Calu3 (cell line): ENCODE measurements at regions not wholly inside any gene's neighbourhood (a gene's known extent, or its start where the extent isn't known, plus 50 kb on each side); places are given as distances from the start of the nearest gene placed in this dataset.

Source experiments
- BruUV-seq: library from RNA; stranded (reverse); fragments of 400-500 nt; replicated peaks from 2 replicates; lab custom pipeline; 2021; lab: Mats Ljungman, UMichigan
- CTCF ChIA-PET: fragments of 300-600 bp; sonication (Branson Sonifier 250); formaldehyde crosslinking; loops from one replicate; lab custom pipeline; 2022; ENCODE audit warnings: antibody characterized with exemption; lab: Charles Lee
- DNase-seq: peaks from one replicate; pipeline ENCODE4 v3.0.0; 2022
- H3K27ac Mint-ChIP-seq: one replicate; pipeline ENCODE4 v1.8.0; 2022; ENCODE audit warnings: mixed read lengths; ENCODE audit not compliant: unreplicated experiment
- H3K27me3 Mint-ChIP-seq: one replicate; pipeline ENCODE4 v1.8.0; 2022; ENCODE audit warnings: mixed read lengths; ENCODE audit not compliant: unreplicated experiment
- H3K36me3 Mint-ChIP-seq: one replicate; pipeline ENCODE4 v1.8.0; 2022; ENCODE audit warnings: mild to moderate bottlenecking, moderate library complexity, mixed read lengths; ENCODE audit not compliant: insufficient read depth, unreplicated experiment
- H3K4me1 Mint-ChIP-seq: one replicate; pipeline ENCODE4 v1.8.0; 2022; ENCODE audit warnings: mild to moderate bottlenecking, low read depth, mixed read lengths; ENCODE audit not compliant: unreplicated experiment
- H3K4me3 Mint-ChIP-seq: one replicate; pipeline ENCODE4 v1.8.0; 2022; ENCODE audit warnings: mild to moderate bottlenecking, low read depth, moderate library complexity, mixed read lengths; ENCODE audit not compliant: unreplicated experiment
- H3K9me3 Mint-ChIP-seq: one replicate; pipeline ENCODE4 v1.8.0; 2022; ENCODE audit warnings: low read depth, mixed read lengths; ENCODE audit not compliant: unreplicated experiment
- intact Hi-C: fragments of 100-400 bp; cut with micrococcal nuclease; formaldehyde crosslinking; loops from one replicate; pipeline ENCODE4 v1.10.0; 2022; ENCODE audit not compliant: unreplicated experiment
- TF ChIP-seq, protein P1 (sequence below): fragments of 200-600 bp; IDR thresholded peaks from one replicate; pipeline ENCODE4 v1.8.0; 2022; ENCODE audit warnings: antibody characterized with exemption; ENCODE audit not compliant: unreplicated experiment

DNA sequence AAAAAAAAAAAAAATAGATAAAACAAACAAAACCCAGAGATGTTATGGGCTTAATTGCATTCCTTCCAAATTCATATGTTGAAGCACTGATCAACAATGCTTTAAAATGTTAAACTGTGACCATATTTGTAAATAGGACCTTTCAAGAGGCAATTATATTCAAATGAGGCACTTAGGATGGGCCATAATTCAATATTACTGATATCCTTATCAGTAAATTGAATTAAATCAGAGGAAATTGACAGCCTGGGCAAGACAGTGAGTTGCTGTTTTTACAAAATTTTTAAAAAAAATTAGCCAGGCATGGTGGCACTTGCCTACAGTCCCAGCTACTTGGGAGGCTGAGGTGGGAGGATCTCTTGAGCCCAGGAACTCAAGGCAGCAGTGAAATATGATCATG, 364.1 kb downstream of the GJA1 start:
- intact Hi-C loops = no loop called here
- no peak overlapping the region for H3K4me3 Mint-ChIP-seq
- H3K27me3 Mint-ChIP-seq = no peaks in the 10 kb centered on the region
- CTCF ChIA-PET = no interaction called here
- no peak overlapping the region for H3K27ac Mint-ChIP-seq
- TF ChIP-seq, protein P1, sequence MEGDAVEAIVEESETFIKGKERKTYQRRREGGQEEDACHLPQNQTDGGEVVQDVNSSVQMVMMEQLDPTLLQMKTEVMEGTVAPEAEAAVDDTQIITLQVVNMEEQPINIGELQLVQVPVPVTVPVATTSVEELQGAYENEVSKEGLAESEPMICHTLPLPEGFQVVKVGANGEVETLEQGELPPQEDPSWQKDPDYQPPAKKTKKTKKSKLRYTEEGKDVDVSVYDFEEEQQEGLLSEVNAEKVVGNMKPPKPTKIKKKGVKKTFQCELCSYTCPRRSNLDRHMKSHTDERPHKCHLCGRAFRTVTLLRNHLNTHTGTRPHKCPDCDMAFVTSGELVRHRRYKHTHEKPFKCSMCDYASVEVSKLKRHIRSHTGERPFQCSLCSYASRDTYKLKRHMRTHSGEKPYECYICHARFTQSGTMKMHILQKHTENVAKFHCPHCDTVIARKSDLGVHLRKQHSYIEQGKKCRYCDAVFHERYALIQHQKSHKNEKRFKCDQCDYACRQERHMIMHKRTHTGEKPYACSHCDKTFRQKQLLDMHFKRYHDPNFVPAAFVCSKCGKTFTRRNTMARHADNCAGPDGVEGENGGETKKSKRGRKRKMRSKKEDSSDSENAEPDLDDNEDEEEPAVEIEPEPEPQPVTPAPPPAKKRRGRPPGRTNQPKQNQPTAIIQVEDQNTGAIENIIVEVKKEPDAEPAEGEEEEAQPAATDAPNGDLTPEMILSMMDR = no peak
- no TSS peak for BruUV-seq
- H3K4me1 Mint-ChIP-seq = peaks cover 8% of the 10 kb centered on the region
- peaks cover 14% of the 10 kb centered on the region for H3K9me3 Mint-ChIP-seq
- no peaks in the 10 kb centered on the region for H3K36me3 Mint-ChIP-seq
- no peak for DNase-seq

DNA sequence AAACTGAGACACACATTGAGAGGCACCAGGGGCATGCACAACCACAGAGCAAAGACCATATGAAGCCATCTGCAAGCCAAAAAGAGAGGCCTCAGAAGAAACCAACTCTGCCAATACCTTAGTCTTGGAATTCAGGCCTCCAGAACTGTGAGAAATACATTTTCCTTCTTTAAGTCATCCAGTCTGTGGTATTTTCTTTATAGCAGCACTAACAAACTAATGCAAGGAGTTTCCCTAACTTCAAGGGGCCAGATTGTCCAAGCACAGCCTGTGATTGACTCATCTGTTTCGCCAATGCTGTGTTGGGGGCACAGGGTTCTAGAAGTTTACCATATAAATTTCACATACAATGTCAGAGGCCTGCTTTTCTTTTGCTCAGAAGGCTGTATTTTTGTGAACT, 364.6 kb downstream of the GJA1 start:
- CTCF ChIA-PET = no interaction called here
- H3K4me1 Mint-ChIP-seq = peaks cover 8% of the 10 kb centered on the region
- intact Hi-C loops = no loop called here
- BruUV-seq = no TSS peak
- no peak for DNase-seq
- H3K27me3 Mint-ChIP-seq = no peaks in the 10 kb centered on the region
- no peak overlapping the region for H3K27ac Mint-ChIP-seq
- no peak overlapping the region for H3K4me3 Mint-ChIP-seq
- H3K36me3 Mint-ChIP-seq = no peaks in the 10 kb centered on the region
- TF ChIP-seq, protein P1 = no peak
- H3K9me3 Mint-ChIP-seq = peaks cover 14% of the 10 kb centered on the region

DNA sequence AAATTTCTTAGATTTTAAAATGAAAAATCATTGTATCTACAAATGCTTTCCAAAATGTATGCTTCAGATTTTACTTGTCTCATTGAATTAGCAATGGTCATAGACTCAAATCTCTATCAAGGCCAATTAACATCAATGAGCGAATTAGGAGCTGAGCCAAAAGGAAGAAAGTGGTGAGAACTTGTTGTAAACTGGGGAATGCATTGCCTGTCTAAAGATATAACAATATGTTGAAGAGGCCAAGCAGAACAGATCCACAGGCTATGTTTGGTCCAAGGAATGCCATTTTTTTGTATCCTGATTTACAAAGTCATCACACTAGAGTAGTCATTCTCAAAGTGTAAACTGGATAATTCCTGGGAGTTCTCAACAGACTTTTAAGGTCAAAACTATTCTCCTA, 370.7 kb downstream of the GJA1 start:
- Mint-ChIP-seq H3K36me3 (no peaks in the 10 kb centered on the region), H3K9me3 (peaks cover 9% of the 10 kb centered on the region), H3K4me1 (no peaks in the 10 kb centered on the region), H3K27me3 (no peaks in the 10 kb centered on the region), H3K4me3 (no peak overlapping the region), H3K27ac (no peak overlapping the region)
- TF ChIP-seq, protein P1 = no peak
- CTCF ChIA-PET = interaction anchor here (0.6 kb wide), 1 partner anchor 205 kb away, joined by 3 read pairs; no protein-coding TSS in a partner anchor
- DNase-seq = no peak
- no TSS peak for BruUV-seq
- intact Hi-C loops = no loop called here

DNA sequence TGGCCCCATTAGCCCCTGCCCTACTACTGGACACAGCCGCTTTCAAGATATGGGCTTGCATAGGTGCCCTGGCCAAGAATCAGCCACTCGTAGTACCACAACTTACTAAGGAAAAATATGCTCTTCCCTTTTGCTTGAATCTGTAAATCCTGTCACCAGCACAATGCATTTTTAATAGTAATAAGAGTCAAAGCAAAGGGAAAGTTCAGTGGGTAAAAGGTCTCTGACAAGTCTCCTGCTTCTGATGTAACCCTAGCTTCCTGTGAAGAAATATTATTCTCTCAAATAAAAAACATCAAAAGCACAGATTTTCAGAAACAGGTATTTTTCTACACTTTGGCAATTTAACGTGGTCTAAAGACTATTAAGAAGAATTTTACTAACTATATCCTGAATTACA, 373.8 kb downstream of the GJA1 start:
- CTCF ChIA-PET = interaction anchor here (0.6 kb wide), 1 partner anchor 37 kb away, joined by 3 read pairs; no protein-coding TSS in a partner anchor
- no peak for DNase-seq
- no peaks in the 10 kb centered on the region for H3K36me3 Mint-ChIP-seq
- no peak overlapping the region for H3K4me3 Mint-ChIP-seq
- no peaks in the 10 kb centered on the region for H3K27me3 Mint-ChIP-seq
- H3K9me3 Mint-ChIP-seq = no peaks in the 10 kb centered on the region
- TF ChIP-seq, protein P1 = no peak
- no TSS peak for BruUV-seq
- H3K4me1 Mint-ChIP-seq = no peaks in the 10 kb centered on the region
- intact Hi-C loops = no loop called here
- no peak overlapping the region for H3K27ac Mint-ChIP-seq
